Thymus (tissue), 11 donors: ENCODE measurements at regions not wholly inside any gene's neighbourhood (a gene's known extent, or its start where the extent isn't known, plus 50 kb on each side); places are given as distances from the start of the nearest gene placed in this dataset.
A peak's percentile ranks its signal among the peaks of the same experiment; 100 is the strongest.

Experiments used
- DNase-seq, 9 donors: peaks; one replicate each; pipeline ENCODE4 v3.0.0-alpha.2; 2013; ENCODE audit warnings: low spot score in 9 of 9, low read depth in 6 of 9, missing footprints in 1 of 9
- H3K27ac ChIP-seq, 2 donors: one replicate each; pipeline ENCODE4 v1.5.1; 2013; ENCODE audit warnings: control low read depth in 1 of 2, low read depth in 1 of 2, low read length in 1 of 2, mild to moderate bottlenecking in 1 of 2, moderate library complexity in 1 of 2
- H3K27me3 ChIP-seq, 2 donors: one replicate each; pipeline ENCODE4 v1.5.1; 2013; ENCODE audit warnings: low read length in 1 of 2; ENCODE audit not compliant: control insufficient read depth in 2 of 2, insufficient read depth in 1 of 2
- H3K36me3 ChIP-seq, 2 donors: one replicate each; pipeline ENCODE4 v1.5.1; 2013; ENCODE audit warnings: low read length in 1 of 2, mild to moderate bottlenecking in 1 of 2, moderate library complexity in 1 of 2; ENCODE audit not compliant: control insufficient read depth in 2 of 2, insufficient read depth in 2 of 2
- H3K4me1 ChIP-seq, 2 donors: one replicate each; pipeline ENCODE4 v1.5.1; 2013; ENCODE audit warnings: low read length in 2 of 2; ENCODE audit not compliant: control insufficient read depth in 2 of 2, insufficient read depth in 2 of 2
- H3K4me3 ChIP-seq, 2 donors: one replicate each; pipeline ENCODE4 v1.5.1; 2013; ENCODE audit warnings: low read length in 2 of 2, control low read depth in 1 of 2, mild to moderate bottlenecking in 1 of 2
- H3K9me3 ChIP-seq, 2 donors: one replicate each; pipeline ENCODE4 v1.5.1; 2013; ENCODE audit warnings: low read length in 1 of 2, mild to moderate bottlenecking in 1 of 2; ENCODE audit not compliant: control insufficient read depth in 2 of 2, insufficient read depth in 1 of 2
- WGBS: extraction: QIAGEN DNeasy Blood & Tissue Kit; methylation state at CpG from one replicate; pipeline ENCODE4 v1.1.7; 2013; 5-methylcytosine and 5-hydroxymethylcytosine counted together
- donor health status: healthy.

- WGBS: 99% methylated on average over 1 of the region's 1 CpG
- H3K4me3 ChIP-seq: no peak overlapping the region
- no peaks in the 10 kb centered on the region for H3K4me1 ChIP-seq
- DNase-seq: no peak
- no peak overlapping the region for H3K27ac ChIP-seq
- H3K9me3 ChIP-seq: no peaks in the 10 kb centered on the region
- H3K36me3 ChIP-seq: no peaks in the 10 kb centered on the region
- no peaks in the 10 kb centered on the region for H3K27me3 ChIP-seq
Observed at GRCh38 chr7:18167815-18168214, 140.2 kb upstream of the PRPS1L1 start.

GRCh38 chr7:18174996-18175395 is 147.3 kb upstream of the PRPS1L1 start:
- 98% methylated on average over 7 of the region's 7 CpGs for WGBS
- no peaks in the 10 kb centered on the region for H3K36me3 ChIP-seq
- no peak for DNase-seq
- no peak overlapping the region for H3K4me3 ChIP-seq
- no peaks in the 10 kb centered on the region for H3K27me3 ChIP-seq
- no peak overlapping the region for H3K27ac ChIP-seq
- H3K9me3 ChIP-seq: no peaks in the 10 kb centered on the region
- no peaks in the 10 kb centered on the region for H3K4me1 ChIP-seq

GRCh38 chr7:18175801-18176450 is 148.3 kb upstream of the PRPS1L1 start:
- Histone ChIP-seq H3K4me3 (no peak overlapping the region), H3K27me3 (no peaks in the 10 kb centered on the region), H3K36me3 (no peaks in the 10 kb centered on the region), H3K27ac (no peak overlapping the region), H3K4me1 (no peaks in the 10 kb centered on the region), H3K9me3 (no peaks in the 10 kb centered on the region)
- WGBS: 90% methylated on average over 2 of the region's 2 CpGs
- DNase-seq: no peak

GRCh38 chr7:18177129-18177814 is 149.6 kb upstream of the PRPS1L1 start:
- Histone ChIP-seq H3K27me3 (no peaks in the 10 kb centered on the region), H3K9me3 (no peaks in the 10 kb centered on the region), H3K36me3 (no peaks in the 10 kb centered on the region), H3K4me3 (no peak overlapping the region), H3K27ac (no peak overlapping the region), H3K4me1 (no peaks in the 10 kb centered on the region)
- WGBS: 95% methylated on average over 5 of the region's 5 CpGs
- DNase-seq: no peak

- no peaks in the 10 kb centered on the region for H3K36me3 ChIP-seq
- no peaks in the 10 kb centered on the region for H3K27me3 ChIP-seq
- no peaks in the 10 kb centered on the region for H3K4me1 ChIP-seq
- no peak overlapping the region for H3K4me3 ChIP-seq
- WGBS: 16% methylated on average over 7 of the region's 7 CpGs
- H3K27ac ChIP-seq: no peak overlapping the region
- DNase-seq: peak in 1 of 9 donors; percentile 26
- H3K9me3 ChIP-seq: no peaks in the 10 kb centered on the region
Observed at GRCh38 chr7:18177815-18178660, 150.4 kb upstream of the PRPS1L1 start.

- Histone ChIP-seq H3K36me3 (no peaks in the 10 kb centered on the region), H3K4me1 (no peaks in the 10 kb centered on the region), H3K9me3 (no peaks in the 10 kb centered on the region), H3K4me3 (no peak overlapping the region), H3K27me3 (no peaks in the 10 kb centered on the region), H3K27ac (no peak overlapping the region)
- DNase-seq: no peak
Observed at GRCh38 chr7:18179093-18179492, 151.4 kb upstream of the PRPS1L1 start.

GRCh38 chr7:18180685-18181084 is 153.0 kb upstream of the PRPS1L1 start:
- Histone ChIP-seq H3K36me3 (no peaks in the 10 kb centered on the region), H3K4me3 (no peak overlapping the region), H3K27me3 (no peaks in the 10 kb centered on the region), H3K27ac (no peak overlapping the region), H3K9me3 (no peaks in the 10 kb centered on the region), H3K4me1 (no peaks in the 10 kb centered on the region)
- no peak for DNase-seq
- 31% methylated on average over 1 of the region's 1 CpG for WGBS

GRCh38 chr7:18189500-18190126 is 162.0 kb upstream of the PRPS1L1 start:
- WGBS: 94% methylated on average over 5 of the region's 5 CpGs

GRCh38 chr7:18191341-18191740 is 163.7 kb upstream of the PRPS1L1 start:
- WGBS: 10% methylated on average over 2 of the region's 2 CpGs
- Histone ChIP-seq H3K27ac (no peak overlapping the region), H3K36me3 (no peaks in the 10 kb centered on the region), H3K4me3 (no peak overlapping the region), H3K9me3 (no peaks in the 10 kb centered on the region), H3K27me3 (no peaks in the 10 kb centered on the region), H3K4me1 (no peaks in the 10 kb centered on the region)
- DNase-seq: no peak

More at GRCh38 chr7:18189500-18190126, 162.0 kb upstream of the PRPS1L1 start:
- Histone ChIP-seq H3K27me3 (no peaks in the 10 kb centered on the region), H3K27ac (no peak overlapping the region), H3K9me3 (no peaks in the 10 kb centered on the region), H3K4me3 (no peak overlapping the region), H3K4me1 (no peaks in the 10 kb centered on the region), H3K36me3 (no peaks in the 10 kb centered on the region)
- DNase-seq: no peak
